ENCODE measurements at regions not wholly inside any gene's neighbourhood (a gene's known extent, or its start where the extent isn't known, plus 50 kb on each side); places are given as distances from the start of the nearest gene placed in this dataset.
A peak's percentile ranks its signal among the peaks of the same experiment; 100 is the strongest.

GRCh38 chr11:100555931-100556330 is 131.2 kb upstream of the ARHGAP42 start:
- no peak overlapping the region for H3K4me3 ChIP-seq (ENCODE audit: low read depth, low read length)
- no peak for DNase-seq (ENCODE audit: low read depth)
- TF ChIP-seq CTCF (conservative IDR thresholded peaks at IDR 0.05; ENCODE audit: low read depth, low read length) = no peak

GRCh38 chr11:100556781-100557180 is 130.3 kb upstream of the ARHGAP42 start:
- TF ChIP-seq CTCF (conservative IDR thresholded peaks at IDR 0.05; ENCODE audit: low read depth, low read length) = no peak
- DNase-seq (ENCODE audit: low read depth) = no peak

GRCh38 chr11:100557830-100558611 is 129.1 kb upstream of the ARHGAP42 start:
- no peak overlapping the region for H3K4me3 ChIP-seq (ENCODE audit: low read depth, low read length)
- no peak for DNase-seq (ENCODE audit: low read depth)
- no peak for TF ChIP-seq CTCF (conservative IDR thresholded peaks at IDR 0.05; ENCODE audit: low read depth, low read length)

More at GRCh38 chr11:100556781-100557180, 130.3 kb upstream of the ARHGAP42 start:
- H3K4me3 ChIP-seq (ENCODE audit: low read depth, low read length) = no peak overlapping the region

GRCh38 chr11:100560606-100561005 is 126.5 kb upstream of the ARHGAP42 start:
- no peak for DNase-seq (ENCODE audit: low read depth)
- no peak for TF ChIP-seq CTCF (conservative IDR thresholded peaks at IDR 0.05; ENCODE audit: low read depth, low read length)
- H3K4me3 ChIP-seq (ENCODE audit: low read depth, low read length) = no peak overlapping the region

- no peak for TF ChIP-seq CTCF (conservative IDR thresholded peaks at IDR 0.05; ENCODE audit: low read depth, low read length)
- DNase-seq (ENCODE audit: low read depth) = peak; percentile 9
- H3K4me3 ChIP-seq (ENCODE audit: low read depth, low read length) = no peak overlapping the region
Measured at GRCh38 chr11:100561323-100561722, 125.8 kb upstream of the ARHGAP42 start.

- DNase-seq (ENCODE audit: low read depth) = peak; percentile 92
- no peak overlapping the region for H3K4me3 ChIP-seq (ENCODE audit: low read depth, low read length)
- no peak for TF ChIP-seq CTCF (conservative IDR thresholded peaks at IDR 0.05; ENCODE audit: low read depth, low read length)
Measured at GRCh38 chr11:100562128-100562527, 125.0 kb upstream of the ARHGAP42 start.
